ENCODE measurements at regions not wholly inside any gene's neighbourhood (a gene's known extent, or its start where the extent isn't known, plus 50 kb on each side); places are given as distances from the start of the nearest gene placed in this dataset.

DNA sequence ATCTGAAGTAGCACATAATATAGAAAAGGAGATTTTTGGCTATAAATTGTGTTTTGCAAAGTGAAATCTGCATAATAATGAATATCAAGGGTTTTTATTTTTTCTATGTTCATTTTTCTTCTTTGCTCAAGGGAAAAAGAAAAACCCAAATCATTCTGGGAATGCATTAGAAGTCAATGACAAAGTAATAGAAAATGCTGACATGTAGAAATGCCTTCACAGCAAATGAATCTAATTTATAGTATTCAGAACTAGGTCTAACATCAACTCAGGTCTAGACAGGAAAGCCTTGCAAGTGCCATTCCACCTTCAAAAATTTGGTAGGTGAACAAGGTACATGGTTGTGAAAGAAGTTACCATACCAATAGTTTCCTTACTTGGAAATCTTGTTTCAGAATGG lies 831.5 kb upstream of the CELF4 start:
- H3K4me1 ChIP-seq (ENCODE audit: insufficient read depth, insufficient read length), result no peaks in the 10 kb centered on the region
- H3K27me3 ChIP-seq (ENCODE audit: insufficient read depth, insufficient read length), result no peaks in the 10 kb centered on the region
- H3K36me3 ChIP-seq (ENCODE audit: insufficient read depth, insufficient read length, low read length), result no peaks in the 10 kb centered on the region
- DNase-seq (ENCODE audit: low read depth, low spot score), result no peak
- no peaks in the 10 kb centered on the region for H3K9me3 ChIP-seq (ENCODE audit: insufficient read depth, low read length)
- H3K4me3 ChIP-seq (ENCODE audit: insufficient read length, low read depth), result no peak overlapping the region
- no peak overlapping the region for H3K9ac ChIP-seq (ENCODE audit: insufficient read length, low read depth)
- TF ChIP-seq YY1 (IDR thresholded peaks at IDR 0.05; ENCODE audit: insufficient read depth, insufficient read length) (no peak), SUZ12 (IDR thresholded peaks at IDR 0.05; ENCODE audit: extremely low read depth, insufficient read depth, insufficient read length) (no peak), ZNF274 (IDR thresholded peaks at IDR 0.05; ENCODE audit: low read depth, low read length) (no peak)

DNA sequence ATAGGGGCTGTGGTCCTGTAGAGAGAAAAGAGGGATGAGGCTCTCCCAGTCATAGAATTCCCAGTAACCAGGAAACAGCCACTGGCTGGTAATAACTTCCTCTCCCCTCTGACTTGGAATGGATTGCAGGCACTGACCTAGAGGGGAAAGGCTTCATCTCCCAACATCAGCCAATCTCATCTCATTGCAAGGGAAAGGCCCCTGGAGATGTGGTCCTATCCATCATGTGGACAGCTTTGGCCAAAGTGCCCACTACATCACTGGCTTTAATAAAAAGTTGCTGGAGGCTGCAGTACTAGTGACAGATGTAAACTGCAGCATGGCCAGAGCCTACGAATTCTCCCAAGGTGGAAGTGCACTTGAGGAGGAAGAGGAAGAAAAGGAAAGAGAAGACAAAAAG lies 820.5 kb upstream of the CELF4 start:
- Histone ChIP-seq H3K4me1 (ENCODE audit: insufficient read depth, insufficient read length) (no peaks in the 10 kb centered on the region), H3K27me3 (ENCODE audit: insufficient read depth, insufficient read length) (no peaks in the 10 kb centered on the region), H3K36me3 (ENCODE audit: insufficient read depth, insufficient read length, low read length) (no peaks in the 10 kb centered on the region), H3K9ac (ENCODE audit: insufficient read length, low read depth) (no peak overlapping the region), H3K4me3 (ENCODE audit: insufficient read length, low read depth) (no peak overlapping the region), H3K9me3 (ENCODE audit: insufficient read depth, low read length) (no peaks in the 10 kb centered on the region)
- TF ChIP-seq YY1 (IDR thresholded peaks at IDR 0.05; ENCODE audit: insufficient read depth, insufficient read length) (no peak), ZNF274 (IDR thresholded peaks at IDR 0.05; ENCODE audit: low read depth, low read length) (no peak), SUZ12 (IDR thresholded peaks at IDR 0.05; ENCODE audit: extremely low read depth, insufficient read depth, insufficient read length) (no peak)
- DNase-seq (ENCODE audit: low read depth, low spot score), result no peak

- Histone ChIP-seq H3K36me3 (ENCODE audit: insufficient read depth, insufficient read length, low read length) (no peaks in the 10 kb centered on the region), H3K4me1 (ENCODE audit: insufficient read depth, insufficient read length) (no peaks in the 10 kb centered on the region), H3K9me3 (ENCODE audit: insufficient read depth, low read length) (no peaks in the 10 kb centered on the region), H3K4me3 (ENCODE audit: insufficient read length, low read depth) (no peak overlapping the region), H3K27me3 (ENCODE audit: insufficient read depth, insufficient read length) (no peaks in the 10 kb centered on the region), H3K9ac (ENCODE audit: insufficient read length, low read depth) (no peak overlapping the region)
- no peak for TF ChIP-seq ZNF274 (IDR thresholded peaks at IDR 0.05; ENCODE audit: low read depth, low read length)
- TF ChIP-seq SUZ12 (IDR thresholded peaks at IDR 0.05; ENCODE audit: extremely low read depth, insufficient read depth, insufficient read length), result no peak
- TF ChIP-seq YY1 (IDR thresholded peaks at IDR 0.05; ENCODE audit: insufficient read depth, insufficient read length), result no peak
- DNase-seq (ENCODE audit: low read depth, low spot score), result no peak
Measured at GRCh38 chr18:38369772-38370690, 804.4 kb upstream of the CELF4 start.

GRCh38 chr18:38368886-38369285 lies 803.3 kb upstream of the CELF4 start:
- H3K36me3 ChIP-seq (ENCODE audit: insufficient read depth, insufficient read length, low read length), result no peaks in the 10 kb centered on the region
- no peaks in the 10 kb centered on the region for H3K27me3 ChIP-seq (ENCODE audit: insufficient read depth, insufficient read length)
- H3K4me1 ChIP-seq (ENCODE audit: insufficient read depth, insufficient read length), result no peaks in the 10 kb centered on the region
- no peak overlapping the region for H3K9ac ChIP-seq (ENCODE audit: insufficient read length, low read depth)
- DNase-seq (ENCODE audit: low read depth, low spot score), result no peak
- TF ChIP-seq YY1 (IDR thresholded peaks at IDR 0.05; ENCODE audit: insufficient read depth, insufficient read length), result no peak
- TF ChIP-seq SUZ12 (IDR thresholded peaks at IDR 0.05; ENCODE audit: extremely low read depth, insufficient read depth, insufficient read length), result no peak
- TF ChIP-seq ZNF274 (IDR thresholded peaks at IDR 0.05; ENCODE audit: low read depth, low read length), result no peak
- no peak overlapping the region for H3K4me3 ChIP-seq (ENCODE audit: insufficient read length, low read depth)
- H3K9me3 ChIP-seq (ENCODE audit: insufficient read depth, low read length), result no peaks in the 10 kb centered on the region

GRCh38 chr18:38368246-38368645 lies 802.6 kb upstream of the CELF4 start:
- TF ChIP-seq SUZ12 (IDR thresholded peaks at IDR 0.05; ENCODE audit: extremely low read depth, insufficient read depth, insufficient read length) (no peak), YY1 (IDR thresholded peaks at IDR 0.05; ENCODE audit: insufficient read depth, insufficient read length) (no peak), ZNF274 (IDR thresholded peaks at IDR 0.05; ENCODE audit: low read depth, low read length) (no peak)
- no peak for DNase-seq (ENCODE audit: low read depth, low spot score)
- H3K9me3 ChIP-seq (ENCODE audit: insufficient read depth, low read length), result no peaks in the 10 kb centered on the region
- no peaks in the 10 kb centered on the region for H3K4me1 ChIP-seq (ENCODE audit: insufficient read depth, insufficient read length)
- H3K36me3 ChIP-seq (ENCODE audit: insufficient read depth, insufficient read length, low read length), result no peaks in the 10 kb centered on the region
- no peaks in the 10 kb centered on the region for H3K27me3 ChIP-seq (ENCODE audit: insufficient read depth, insufficient read length)
- H3K4me3 ChIP-seq (ENCODE audit: insufficient read length, low read depth), result no peak overlapping the region
- H3K9ac ChIP-seq (ENCODE audit: insufficient read length, low read depth), result no peak overlapping the region

- H3K36me3 ChIP-seq (ENCODE audit: insufficient read depth, insufficient read length, low read length), result no peaks in the 10 kb centered on the region
- no peak overlapping the region for H3K9ac ChIP-seq (ENCODE audit: insufficient read length, low read depth)
- no peaks in the 10 kb centered on the region for H3K9me3 ChIP-seq (ENCODE audit: insufficient read depth, low read length)
- TF ChIP-seq SUZ12 (IDR thresholded peaks at IDR 0.05; ENCODE audit: extremely low read depth, insufficient read depth, insufficient read length) (no peak), YY1 (IDR thresholded peaks at IDR 0.05; ENCODE audit: insufficient read depth, insufficient read length) (no peak)
- DNase-seq (ENCODE audit: low read depth, low spot score), result no peak
- no peaks in the 10 kb centered on the region for H3K27me3 ChIP-seq (ENCODE audit: insufficient read depth, insufficient read length)
- H3K4me3 ChIP-seq (ENCODE audit: insufficient read length, low read depth), result no peak overlapping the region
- H3K4me1 ChIP-seq (ENCODE audit: insufficient read depth, insufficient read length), result no peaks in the 10 kb centered on the region
Measured at GRCh38 chr18:38367473-38367872, 801.9 kb upstream of the CELF4 start.

DNA sequence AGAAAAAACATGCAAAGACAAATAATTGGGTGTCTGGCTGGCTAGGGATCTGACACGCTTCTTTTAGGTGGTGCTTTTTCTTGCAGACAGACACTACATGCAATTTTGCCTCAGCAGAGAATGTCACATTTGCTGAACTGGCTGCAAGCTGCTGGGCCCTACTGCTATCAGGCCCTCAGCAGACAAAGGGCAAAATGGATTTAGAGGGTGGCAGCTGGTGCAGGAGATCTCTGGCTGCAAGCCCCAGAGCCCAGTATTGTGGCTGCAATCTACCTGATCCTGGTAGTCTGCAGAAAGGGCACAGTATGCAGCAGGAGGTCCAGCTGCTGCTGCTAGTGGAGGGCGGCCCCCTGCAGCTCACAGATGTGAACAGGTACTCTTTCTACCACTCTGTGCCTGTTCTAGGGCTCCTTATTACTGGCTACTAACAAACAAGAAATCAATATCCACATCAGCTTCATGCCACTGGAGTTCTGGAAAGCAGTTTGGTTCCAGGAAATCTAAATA lies 796.7 kb upstream of the CELF4 start:
- DNase-seq (ENCODE audit: low read depth, low spot score), result no peak
- no peak overlapping the region for H3K9ac ChIP-seq (ENCODE audit: insufficient read length, low read depth)
- no peaks in the 10 kb centered on the region for H3K9me3 ChIP-seq (ENCODE audit: insufficient read depth, low read length)
- no peak for TF ChIP-seq ZNF274 (IDR thresholded peaks at IDR 0.05; ENCODE audit: low read depth, low read length)
- TF ChIP-seq SUZ12 (IDR thresholded peaks at IDR 0.05; ENCODE audit: extremely low read depth, insufficient read depth, insufficient read length), result no peak
- no peak for TF ChIP-seq YY1 (IDR thresholded peaks at IDR 0.05; ENCODE audit: insufficient read depth, insufficient read length)
- no peak overlapping the region for H3K4me3 ChIP-seq (ENCODE audit: insufficient read length, low read depth)
- H3K27me3 ChIP-seq (ENCODE audit: insufficient read depth, insufficient read length), result no peaks in the 10 kb centered on the region
- H3K4me1 ChIP-seq (ENCODE audit: insufficient read depth, insufficient read length), result no peaks in the 10 kb centered on the region
- no peaks in the 10 kb centered on the region for H3K36me3 ChIP-seq (ENCODE audit: insufficient read depth, insufficient read length, low read length)

Data from NT2/D1 (cell line).